Astrocyte (in vitro differentiated cells and primary cell): ENCODE measurements at regions not wholly inside any gene's neighbourhood (a gene's known extent, or its start where the extent isn't known, plus 50 kb on each side); places are given as distances from the start of the nearest gene placed in this dataset.

Experiments used
- DNase-seq: peaks from one replicate; pipeline ENCODE4 v3.0.0-alpha.2; 2010; ENCODE audit warnings: low read depth
- FAIRE-seq: peaks from 2 replicates; lab custom pipeline; 2011; peaks lifted over from hg19 to GRCh38; lab: Jason Lieb, UNC
- H2AFZ ChIP-seq: 2 replicates; pipeline ENCODE4 v1.6.0; 2012; ENCODE audit warnings: low read depth, low read length, inconsistent platforms
- H3K27ac ChIP-seq: 2 replicates; pipeline ENCODE4 v1.5.1; 2011; ENCODE audit warnings: low read depth, low read length, inconsistent platforms
- H3K27me3 ChIP-seq: 2 replicates; pipeline ENCODE4 v1.6.0; 2011; ENCODE audit warnings: low read length, inconsistent platforms; ENCODE audit not compliant: insufficient read depth
- H3K36me3 ChIP-seq: 2 replicates; pipeline ENCODE4 v1.5.1; 2011; ENCODE audit warnings: low read length, inconsistent platforms; ENCODE audit not compliant: insufficient read depth
- H3K4me1 ChIP-seq: 2 replicates; pipeline ENCODE4 v1.5.1; 2011; ENCODE audit warnings: low read length, inconsistent platforms; ENCODE audit not compliant: insufficient read depth
- H3K4me2 ChIP-seq: 2 replicates; pipeline ENCODE4 v1.6.0; 2012; ENCODE audit warnings: low read length, inconsistent platforms
- H3K4me3 ChIP-seq: 2 replicates; pipeline ENCODE4 v1.5.1; 2011; ENCODE audit warnings: low read depth, mild to moderate bottlenecking, low read length, inconsistent platforms; ENCODE audit not compliant: insufficient read depth
- H3K79me2 ChIP-seq: 2 replicates; pipeline ENCODE4 v1.6.0; 2012; ENCODE audit warnings: mild to moderate bottlenecking, low read length, inconsistent platforms; ENCODE audit not compliant: insufficient read depth
- H3K9ac ChIP-seq: 2 replicates; pipeline ENCODE4 v1.6.0; 2012; ENCODE audit warnings: mild to moderate bottlenecking, low read length, inconsistent platforms
- H3K9me3 ChIP-seq: 2 replicates; pipeline ENCODE4 v1.5.1; 2012; ENCODE audit warnings: low read depth, mild to moderate bottlenecking, low read length, inconsistent platforms; ENCODE audit not compliant: insufficient read depth
- H4K20me1 ChIP-seq: 2 replicates; pipeline ENCODE4 v1.6.0; 2012; ENCODE audit warnings: low read length, inconsistent platforms; ENCODE audit not compliant: insufficient read depth
- H3K27ac Mint-ChIP-seq: one replicate; pipeline ENCODE4 v1.8.0; 2021; ENCODE audit warnings: mild to moderate bottlenecking, mixed read lengths; ENCODE audit not compliant: unreplicated experiment
- H3K27me3 Mint-ChIP-seq: one replicate; pipeline ENCODE4 v1.8.0; 2021; ENCODE audit warnings: low read depth, mixed read lengths; ENCODE audit not compliant: unreplicated experiment
- H3K36me3 Mint-ChIP-seq: one replicate; pipeline ENCODE4 v1.8.0; 2021; ENCODE audit warnings: low read depth, mixed read lengths; ENCODE audit not compliant: unreplicated experiment
- H3K4me1 Mint-ChIP-seq: one replicate; pipeline ENCODE4 v1.8.0; 2021; ENCODE audit warnings: low read depth, mixed read lengths; ENCODE audit not compliant: unreplicated experiment
- H3K4me3 Mint-ChIP-seq: one replicate; pipeline ENCODE4 v1.8.0; 2021; ENCODE audit warnings: mild to moderate bottlenecking, moderate library complexity, mixed read lengths; ENCODE audit not compliant: unreplicated experiment
- H3K9me3 Mint-ChIP-seq: one replicate; pipeline ENCODE4 v1.8.0; 2021; ENCODE audit warnings: mild to moderate bottlenecking, mixed read lengths; ENCODE audit not compliant: unreplicated experiment
- CTCF ChIP-seq: IDR thresholded peaks from 2 replicates; pipeline ENCODE4 v1.5.1; 2011; ENCODE audit warnings: low read depth, mild to moderate bottlenecking, inconsistent platforms, low read length, moderate library complexity; ENCODE audit not compliant: insufficient read depth
- EZH2 ChIP-seq: IDR thresholded peaks from 2 replicates; pipeline ENCODE4 v1.6.1; 2012; ENCODE audit warnings: mild to moderate bottlenecking, low read length, inconsistent platforms; ENCODE audit not compliant: insufficient read depth

- Histone ChIP-seq H2AFZ (no peak overlapping the region), H3K9ac (no peak overlapping the region), H3K4me2 (no peak overlapping the region), H3K27me3 (no peaks in the 10 kb centered on the region), H3K79me2 (no peaks in the 10 kb centered on the region), H4K20me1 (no peaks in the 10 kb centered on the region), H3K36me3 (no peaks in the 10 kb centered on the region), H3K4me3 (no peak overlapping the region), H3K27ac (no peak overlapping the region), H3K4me1 (no peaks in the 10 kb centered on the region), H3K9me3 (no peaks in the 10 kb centered on the region)
- H3K27me3 Mint-ChIP-seq, result peaks cover 8% of the 10 kb centered on the region
- FAIRE-seq (no peak), DNase-seq (no peak)
- H3K36me3 Mint-ChIP-seq, result no peaks in the 10 kb centered on the region
- peaks cover 15% of the 10 kb centered on the region for H3K4me1 Mint-ChIP-seq
- no peak overlapping the region for H3K4me3 Mint-ChIP-seq
- H3K27ac Mint-ChIP-seq, result no peak overlapping the region
- H3K9me3 Mint-ChIP-seq, result no peaks in the 10 kb centered on the region
- TF ChIP-seq EZH2 (no peak), CTCF (no peak)
These were observed 92.4 kb upstream of the ITGA6 start for GRCh38 chr2:172334988-172335387.

- H3K27me3 Mint-ChIP-seq, result peaks cover 7% of the 10 kb centered on the region
- H3K27me3 ChIP-seq, result no peaks in the 10 kb centered on the region
- H4K20me1 ChIP-seq, result no peaks in the 10 kb centered on the region
- H3K9me3 ChIP-seq, result no peaks in the 10 kb centered on the region
- H3K4me1 Mint-ChIP-seq, result peaks cover 20% of the 10 kb centered on the region
- no peaks in the 10 kb centered on the region for H3K36me3 ChIP-seq
- TF ChIP-seq EZH2, result no peak
- TF ChIP-seq CTCF, result no peak
- no peak overlapping the region for H3K4me3 ChIP-seq
- FAIRE-seq, result no peak
- no peak overlapping the region for H3K4me2 ChIP-seq
- H3K9ac ChIP-seq, result no peak overlapping the region
- H3K4me1 ChIP-seq, result peaks cover 3% of the 10 kb centered on the region
- no peak overlapping the region for H3K4me3 Mint-ChIP-seq
- no peak overlapping the region for H3K27ac Mint-ChIP-seq
- no peaks in the 10 kb centered on the region for H3K79me2 ChIP-seq
- H2AFZ ChIP-seq, result no peak overlapping the region
- H3K9me3 Mint-ChIP-seq, result no peaks in the 10 kb centered on the region
- H3K36me3 Mint-ChIP-seq, result no peaks in the 10 kb centered on the region
- no peak overlapping the region for H3K27ac ChIP-seq
- DNase-seq, result no peak
These were observed 91.7 kb upstream of the ITGA6 start for GRCh38 chr2:172335736-172336135.

GRCh38 chr2:172336681-172337080 lies 90.7 kb upstream of the ITGA6 start:
- no peaks in the 10 kb centered on the region for H3K36me3 ChIP-seq
- H3K27ac ChIP-seq, result no peak overlapping the region
- no peaks in the 10 kb centered on the region for H3K36me3 Mint-ChIP-seq
- no peak overlapping the region for H3K27ac Mint-ChIP-seq
- FAIRE-seq (no peak), DNase-seq (no peak)
- H3K9me3 Mint-ChIP-seq, result no peaks in the 10 kb centered on the region
- H3K27me3 Mint-ChIP-seq, result peaks cover 6% of the 10 kb centered on the region
- TF ChIP-seq EZH2 (no peak), CTCF (no peak)
- H2AFZ ChIP-seq, result no peak overlapping the region
- no peak overlapping the region for H3K9ac ChIP-seq
- no peak overlapping the region for H3K4me2 ChIP-seq
- H3K9me3 ChIP-seq, result no peaks in the 10 kb centered on the region
- peaks cover 20% of the 10 kb centered on the region for H3K4me1 Mint-ChIP-seq
- no peaks in the 10 kb centered on the region for H4K20me1 ChIP-seq
- H3K4me3 ChIP-seq, result no peak overlapping the region
- H3K27me3 ChIP-seq, result no peaks in the 10 kb centered on the region
- no peaks in the 10 kb centered on the region for H3K79me2 ChIP-seq
- no peak overlapping the region for H3K4me3 Mint-ChIP-seq
- H3K4me1 ChIP-seq, result peaks cover 3% of the 10 kb centered on the region
